K562 (cell line): ENCODE measurements at regions not wholly inside any gene's neighbourhood (a gene's known extent, or its start where the extent isn't known, plus 50 kb on each side); places are given as distances from the start of the nearest gene placed in this dataset.

ENCODE experiments used
- ATAC-seq: fragments of 200-7000 bp; cut with Tn5 transposase; 3 replicates; pipeline ENCODE4 v1.9.1; 2020; ENCODE audit warnings: moderate library complexity
- BruUV-seq: library from RNA; stranded (reverse); fragments of 400-500 nt; replicated peaks from 2 replicates; lab custom pipeline; 2021; lab: Mats Ljungman, UMichigan
- CTCF ChIA-PET: fragments of 300-600 bp; formaldehyde crosslinking; extraction: SDS; loops from one replicate; lab custom pipeline; 2021; ENCODE audit warnings: low intra/inter-chr PET ratio; lab: Yijun Ruan, JAX
- POLR2A ChIA-PET: fragments of 300-600, 350-650 bp; sonication (Branson Sonifier 250); formaldehyde crosslinking; extraction: SDS; loops from one replicate; lab custom pipeline; 2021; ENCODE audit warnings: antibody characterized with exemption, inconsistent platforms; lab: Yijun Ruan, JAX
- DNase-seq, 4 experiments: peaks; one replicate each; pipeline versions ENCODE4 v3.0.0 to v3.0.0-alpha.2; 2011 to 2018; ENCODE audit warnings: low spot score in 3 of 4, mixed read lengths in 3 of 4; ENCODE audit errors: extremely low read depth in 1 of 4
- FAIRE-seq: peaks from 2 replicates; lab custom pipeline; 2011; peaks lifted over from hg19 to GRCh38; lab: Jason Lieb, UNC
- H2AFZ ChIP-seq: 2 replicates; pipeline ENCODE4 v1.6.0; 2011; ENCODE audit warnings: low read depth, low read length, control low read depth, inconsistent platforms
- H3K27ac ChIP-seq: fragments of 200-600 bp; 3 replicates; pipeline ENCODE4 v1.8.0; 2011; ENCODE audit warnings: low read depth, mild to moderate bottlenecking, control low read depth, inconsistent platforms, low read length, moderate library complexity, mixed read lengths; ENCODE audit errors: extremely low read depth
- H3K27me3 ChIP-seq, 2 experiments: fragments of 300-600 bp in 1 of 2; 2 replicates in 1 of 2; 3 replicates in 1 of 2; pipeline versions ENCODE4 v1.6.0 to v1.8.0; 2011; ENCODE audit warnings: inconsistent platforms in 2 of 2, low read length in 2 of 2, mild to moderate bottlenecking in 1 of 2, mixed read lengths in 1 of 2, moderate library complexity in 1 of 2; ENCODE audit not compliant: control insufficient read depth in 2 of 2, insufficient read depth in 2 of 2
- H3K36me3 ChIP-seq: fragments of 300-600 bp; 3 replicates; pipeline ENCODE4 v1.8.0; 2011; ENCODE audit warnings: mild to moderate bottlenecking, low read length, inconsistent platforms; ENCODE audit not compliant: control insufficient read depth, insufficient read depth
- H3K4me1 ChIP-seq, 2 experiments: fragments of 200-600 bp in 1 of 2; replicated peaks in 1 of 2; 2 replicates in 1 of 2; 3 replicates in 1 of 2; pipeline versions ENCODE4 v1.5.1 to v1.8.0; 2011; ENCODE audit warnings: inconsistent platforms in 2 of 2, low read length in 2 of 2, mild to moderate bottlenecking in 1 of 2, mixed read lengths in 1 of 2, moderate library complexity in 1 of 2; ENCODE audit not compliant: control insufficient read depth in 2 of 2, insufficient read depth in 2 of 2
- H3K4me2 ChIP-seq: 2 replicates; pipeline ENCODE4 v1.6.1; 2011; ENCODE audit warnings: low read length, control low read depth, inconsistent platforms, mixed read lengths; ENCODE audit not compliant: insufficient read depth
- H3K4me3 ChIP-seq: fragments of 200-600 bp; sonication (generic), shearing (Covaris generic); 2 replicates; pipeline ENCODE4 v1.5.1; 2016; ENCODE audit warnings: control low read depth, inconsistent platforms
- H3K79me2 ChIP-seq: fragments of 200-600 bp; 3 replicates; pipeline ENCODE4 v1.8.0; 2011; ENCODE audit warnings: low read length, inconsistent platforms; ENCODE audit not compliant: control insufficient read depth, insufficient read depth
- H3K9ac ChIP-seq, 2 experiments: 2 replicates each; pipeline versions ENCODE4 v1.6.0 to v1.6.1; 2011; ENCODE audit warnings: low read depth in 2 of 2, low read length in 2 of 2, control low read depth in 1 of 2, inconsistent platforms in 1 of 2, mild to moderate bottlenecking in 1 of 2, mixed read lengths in 1 of 2; ENCODE audit not compliant: insufficient read depth in 1 of 2
- H3K9me1 ChIP-seq: one replicate; pipeline ENCODE4 v1.6.0; 2011; ENCODE audit warnings: inconsistent platforms, mild to moderate bottlenecking, low read length, moderate library complexity; ENCODE audit not compliant: control insufficient read depth, insufficient read depth
- H3K9me3 ChIP-seq: replicated peaks from 2 replicates; pipeline ENCODE4 v1.5.1; 2011; ENCODE audit warnings: low read depth, low read length, inconsistent platforms; ENCODE audit not compliant: control insufficient read depth, insufficient read depth
- H4K20me1 ChIP-seq: replicated peaks from 2 replicates; pipeline ENCODE4 v1.6.1; 2011; ENCODE audit warnings: low read length, inconsistent platforms, mixed read lengths; ENCODE audit not compliant: control insufficient read depth, insufficient read depth
- AFF1 ChIP-seq, 2 experiments: fragments of 450-650 bp; IDR thresholded peaks; 2 replicates each; pipeline ENCODE4 v1.6.1; 2018; ENCODE audit warnings: mild to moderate bottlenecking in 2 of 2, low read depth in 1 of 2; ENCODE audit not compliant: partially characterized antibody in 2 of 2
- BMI1 ChIP-seq: fragments of 150-350 bp; IDR thresholded peaks from 2 replicates; pipeline ENCODE4 v1.6.1; 2014; ENCODE audit warnings: low read length
- CREB3L1 ChIP-seq: fragments of 450-650 bp; IDR thresholded peaks from 2 replicates; pipeline ENCODE4 v1.6.1; 2014; ENCODE audit warnings: low read depth, mild to moderate bottlenecking, moderate library complexity, borderline replicate concordance
- EHMT2 ChIP-seq: fragments of 450-650 bp; IDR thresholded peaks from 2 replicates; pipeline ENCODE4 v1.6.1; 2018; ENCODE audit warnings: antibody characterized with exemption
- PBX2 ChIP-seq, 2 experiments: IDR thresholded peaks in 1 of 2; conservative IDR thresholded peaks in 1 of 2; 2 replicates each; pipeline ENCODE4 v1.6.1; 2016; ENCODE audit warnings: low read depth in 2 of 2, mild to moderate bottlenecking in 1 of 2, missing compliant biosample characterization in 1 of 2, missing genetic modification characterization in 1 of 2, moderate library complexity in 1 of 2
- POLR2AphosphoS5 ChIP-seq: IDR thresholded peaks from 2 replicates; pipeline ENCODE4 v1.6.1; 2011; ENCODE audit warnings: mild to moderate bottlenecking, low read depth, low read length, moderate library complexity; ENCODE audit not compliant: control insufficient read depth, insufficient read depth
- RBM22 ChIP-seq: fragments of 200-400 bp; formaldehyde crosslinking; IDR thresholded peaks from 2 replicates; pipeline ENCODE4 v1.6.1; 2018; ENCODE audit warnings: low read length, low read depth; ENCODE audit not compliant: poor library complexity, severe bottlenecking
- SMAD1 ChIP-seq: fragments of 150-350 bp; IDR thresholded peaks from 2 replicates; pipeline ENCODE4 v1.6.1; 2014; ENCODE audit warnings: low read length, low read depth; ENCODE audit not compliant: partially characterized antibody
- THRA ChIP-seq: fragments of 450-650 bp; IDR thresholded peaks from 2 replicates; pipeline ENCODE4 v1.6.1; 2017; ENCODE audit warnings: mild to moderate bottlenecking, moderate library complexity
- ZNF140 ChIP-seq: fragments of 250-450 bp; sonication (Bioruptor Pico); IDR thresholded peaks from 2 replicates; pipeline ENCODE4 v1.8.0; 2021; ENCODE audit warnings: moderate library complexity, mild to moderate bottlenecking, inconsistent platforms
- ZNF707 ChIP-seq: fragments of 250-450 bp; sonication (Bioruptor Pico); conservative IDR thresholded peaks from 2 replicates; pipeline ENCODE4 v1.8.0; 2022; ENCODE audit warnings: inconsistent platforms, mild to moderate bottlenecking, moderate library complexity
- WGBS: fragments of 100-300 bp; shearing (Covaris generic); methylation state at CpG from one replicate; pipeline ENCODE4 v1.1.6; 2016; ENCODE audit warnings: low coverage, mixed read lengths; ENCODE audit not compliant: insufficient coverage; ENCODE audit errors: missing lambda C conversion rate; 5-methylcytosine and 5-hydroxymethylcytosine counted together
- in situ Hi-C: fragments of 300-500 bp; cut with MboI; formaldehyde crosslinking; loops from 4 replicates; pipeline ENCODE4 v1.15.0; 2018; ENCODE audit warnings: inconsistent platforms, mixed read lengths
- intact Hi-C: fragments of 100-400 bp; cut with micrococcal nuclease; formaldehyde crosslinking; loops from 2 replicates; pipeline ENCODE4 v1.14.2; 2022

- CTCF ChIA-PET, result no interaction called here
- no peak for TF ChIP-seq BMI1
- TF ChIP-seq CREB3L1, result no peak
- no peak for TF ChIP-seq EHMT2
- no peak for TF ChIP-seq SMAD1
- no peak for TF ChIP-seq ZNF707 (CRISPR knock-in tag)
- TF ChIP-seq ZNF140 (CRISPR knock-in tag), result no peak
- no peak for TF ChIP-seq THRA
- TF ChIP-seq PBX2 (CRISPR knock-in tag; IDR thresholded peaks at IDR 0.05; ENCODE audit: low read depth), result no peak
- TF ChIP-seq PBX2 (tag; conservative IDR thresholded peaks at IDR 0.05; ENCODE audit: low read depth), result no peak
- no peak for TF ChIP-seq RBM22
- no peak for TF ChIP-seq POLR2AphosphoS5
- no peak for TF ChIP-seq AFF1 (IDR thresholded peaks at IDR 0.05; ENCODE audit: low read depth in 1 of 2, partially characterized antibody in 2 of 2)
These were observed 192.4 kb downstream of the SQOR start for GRCh38 chr15:45827275-45827674.

More at GRCh38 chr15:45827275-45827674, 192.4 kb downstream of the SQOR start:
- Histone ChIP-seq H4K20me1 (no peaks in the 10 kb centered on the region), H3K4me2 (no peak overlapping the region), H3K27ac (no peak overlapping the region), H2AFZ (no peak overlapping the region), H3K9me3 (no peaks in the 10 kb centered on the region), H3K9ac (no peak overlapping the region), H3K36me3 (no peaks in the 10 kb centered on the region), H3K79me2 (no peaks in the 10 kb centered on the region), H3K4me1 (no peaks in the 10 kb centered on the region), H3K4me3 (no peak overlapping the region), H3K27me3 (no peaks in the 10 kb centered on the region), H3K9me1 (no peaks in the 10 kb centered on the region)
- in situ Hi-C loops (no loop called here), intact Hi-C loops (no loop called here)
- POLR2A ChIA-PET, result no interaction called here
- FAIRE-seq, result no peak
- BruUV-seq, result no TSS peak
- ATAC-seq, result no peak
- 0% methylated on average over 4 of the region's 4 CpGs for whole genome bisulfite sequencing
- DNase-seq, result no peak
